Neural progenitor cell (in vitro differentiated cells): ENCODE measurements at regions not wholly inside any gene's neighbourhood (a gene's known extent, or its start where the extent isn't known, plus 50 kb on each side); places are given as distances from the start of the nearest gene placed in this dataset.

ENCODE experiments used
- DNase-seq: peaks from one replicate; pipeline ENCODE4 v3.0.0-alpha.2; 2016; ENCODE audit warnings: low spot score
- H2AFZ ChIP-seq: fragments of 200-600 bp; sonication (generic); replicated peaks from 2 replicates; pipeline ENCODE4 v1.6.1; 2016; ENCODE audit warnings: antibody characterized with exemption
- H3F3A ChIP-seq: fragments of 200-600 bp; sonication (generic); 2 replicates; pipeline ENCODE4 v1.6.1; 2016; ENCODE audit warnings: antibody characterized with exemption, low read depth
- H3K27ac ChIP-seq: fragments of 200-600 bp; sonication (generic); 2 replicates; pipeline ENCODE4 v1.5.1; 2016; ENCODE audit warnings: mild to moderate bottlenecking
- H3K27me3 ChIP-seq: fragments of 200-600 bp; sonication (generic); 2 replicates; pipeline ENCODE4 v1.6.1; 2016; ENCODE audit warnings: mild to moderate bottlenecking, moderate library complexity
- H3K36me3 ChIP-seq: fragments of 200-600 bp; sonication (generic); 2 replicates; pipeline ENCODE4 v1.5.1; 2016
- H3K4me1 ChIP-seq: fragments of 200-600 bp; sonication (generic); 2 replicates; pipeline ENCODE4 v1.6.1; 2016; ENCODE audit warnings: mixed run types
- H3K4me2 ChIP-seq: fragments of 200-600 bp; sonication (generic); 2 replicates; pipeline ENCODE4 v1.6.1; 2016
- H3K4me3 ChIP-seq: fragments of 200-600 bp; sonication (generic); 2 replicates; pipeline ENCODE4 v1.5.1; 2016
- H3K79me2 ChIP-seq: fragments of 200-600 bp; sonication (generic); 2 replicates; pipeline ENCODE4 v1.6.1; 2016; ENCODE audit warnings: low read depth
- H3K9ac ChIP-seq: fragments of 200-600 bp; sonication (generic); 2 replicates; pipeline ENCODE4 v1.6.1; 2016
- H3K9me3 ChIP-seq: fragments of 200-600 bp; sonication (generic); 2 replicates; pipeline ENCODE4 v1.5.1; 2016; ENCODE audit warnings: low read depth
- H4K20me1 ChIP-seq: fragments of 200-600 bp; sonication (generic); 2 replicates; pipeline ENCODE4 v1.6.1; 2016; ENCODE audit warnings: low read depth
- H3K27ac Mint-ChIP-seq: 3 replicates; pipeline ENCODE4 v1.8.0; 2021; ENCODE audit warnings: mixed read lengths
- H3K27me3 Mint-ChIP-seq: 2 replicates; pipeline ENCODE4 v1.8.0; 2022; ENCODE audit warnings: low read depth, mild to moderate bottlenecking, inconsistent platforms, moderate library complexity, mixed read lengths; ENCODE audit not compliant: insufficient read depth
- H3K36me3 Mint-ChIP-seq: 3 replicates; pipeline ENCODE4 v1.8.0; 2021; ENCODE audit warnings: mixed read lengths
- H3K4me1 Mint-ChIP-seq: 3 replicates; pipeline ENCODE4 v1.8.0; 2021; ENCODE audit warnings: mixed read lengths
- H3K4me3 Mint-ChIP-seq: 3 replicates; pipeline ENCODE4 v1.8.0; 2021; ENCODE audit warnings: mild to moderate bottlenecking, moderate library complexity, mixed read lengths
- H3K9me3 Mint-ChIP-seq: 3 replicates; pipeline ENCODE4 v1.8.0; 2020; ENCODE audit warnings: mixed read lengths
- CTCF ChIP-seq: fragments of 200-600 bp; sonication (generic); IDR thresholded peaks from 2 replicates; pipeline ENCODE4 v1.5.1; 2017; ENCODE audit warnings: antibody characterized with exemption, mild to moderate bottlenecking
- EZH2 ChIP-seq: fragments of 200-600 bp; sonication (generic); IDR thresholded peaks from 2 replicates; pipeline ENCODE4 v1.6.1; 2017; ENCODE audit warnings: antibody characterized with exemption, mild to moderate bottlenecking, moderate library complexity
- EZH2phosphoT487 ChIP-seq: fragments of 200-600 bp; sonication (generic); IDR thresholded peaks from 2 replicates; pipeline ENCODE4 v1.6.1; 2017; ENCODE audit warnings: antibody characterized with exemption

GRCh38 chr2:19300961-19301360 is 57.5 kb downstream of the OSR1 start:
- no peaks in the 10 kb centered on the region for H3K4me1 ChIP-seq
- no peaks in the 10 kb centered on the region for H3K79me2 ChIP-seq
- TF ChIP-seq EZH2phosphoT487 (no peak), CTCF (no peak), EZH2 (no peak)
- H3K36me3 Mint-ChIP-seq: no peaks in the 10 kb centered on the region
- no peaks in the 10 kb centered on the region for H3K9me3 Mint-ChIP-seq
- no peak overlapping the region for H3K4me2 ChIP-seq
- no peak overlapping the region for H2AFZ ChIP-seq
- no peak for DNase-seq
- H4K20me1 ChIP-seq: no peaks in the 10 kb centered on the region
- no peaks in the 10 kb centered on the region for H3F3A ChIP-seq
- no peaks in the 10 kb centered on the region for H3K36me3 ChIP-seq
- H3K27ac ChIP-seq: no peak overlapping the region
- H3K4me3 Mint-ChIP-seq: no peak overlapping the region
- peaks cover 28% of the 10 kb centered on the region for H3K4me1 Mint-ChIP-seq
- no peak overlapping the region for H3K4me3 ChIP-seq
- H3K9ac ChIP-seq: no peak overlapping the region
- no peaks in the 10 kb centered on the region for H3K27me3 Mint-ChIP-seq
- H3K9me3 ChIP-seq: no peaks in the 10 kb centered on the region
- no peak overlapping the region for H3K27ac Mint-ChIP-seq
- no peaks in the 10 kb centered on the region for H3K27me3 ChIP-seq

DNA sequence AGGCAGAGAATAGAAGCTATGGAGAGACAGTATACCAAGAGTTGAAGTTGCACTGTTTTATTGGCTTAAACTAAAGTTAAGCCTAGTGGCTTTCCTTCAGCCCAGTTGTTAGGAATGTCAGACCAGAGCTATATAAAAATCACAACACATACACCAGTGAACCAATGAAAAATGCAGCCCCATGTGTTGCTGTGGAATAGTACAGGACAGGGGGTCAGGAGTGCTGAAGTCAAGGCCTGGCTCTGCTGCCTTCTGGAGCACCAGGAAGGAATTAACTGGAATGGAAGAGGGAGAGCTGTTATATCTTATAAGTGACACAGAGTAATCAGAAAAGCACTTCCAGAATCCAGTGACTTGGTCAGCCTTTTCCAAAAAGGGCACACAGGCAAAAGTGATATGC is 58.9 kb downstream of the OSR1 start:
- no peak overlapping the region for H3K4me2 ChIP-seq

DNA sequence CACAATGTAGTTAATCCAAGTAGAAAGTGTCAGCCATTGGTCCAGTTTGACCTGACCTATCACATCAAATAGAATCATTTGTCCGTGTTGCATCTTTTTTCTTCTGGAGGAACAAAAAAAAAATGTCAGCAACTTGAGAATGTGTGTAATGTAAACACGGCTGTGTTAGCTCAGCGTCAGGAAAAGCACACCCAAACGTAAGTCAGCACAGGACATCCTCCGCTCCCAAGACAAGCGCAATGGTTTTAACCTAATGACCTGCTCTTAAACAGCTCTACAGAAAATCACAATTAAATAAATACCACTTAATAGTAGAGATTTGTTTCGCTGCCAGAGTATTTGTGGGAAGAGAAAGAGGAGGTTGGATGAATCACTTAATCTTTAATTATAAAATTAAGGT is 59.4 kb downstream of the OSR1 start:
- Histone ChIP-seq H2AFZ (no peak overlapping the region), H3K79me2 (no peaks in the 10 kb centered on the region), H3K27me3 (no peaks in the 10 kb centered on the region), H3K4me3 (no peak overlapping the region), H3K4me2 (no peak overlapping the region), H4K20me1 (no peaks in the 10 kb centered on the region), H3K27ac (no peak overlapping the region), H3K9me3 (no peaks in the 10 kb centered on the region), H3K9ac (no peak overlapping the region), H3K36me3 (no peaks in the 10 kb centered on the region), H3K4me1 (no peaks in the 10 kb centered on the region), H3F3A (no peaks in the 10 kb centered on the region)
- no peaks in the 10 kb centered on the region for H3K27me3 Mint-ChIP-seq
- no peak for DNase-seq
- no peaks in the 10 kb centered on the region for H3K9me3 Mint-ChIP-seq
- no peaks in the 10 kb centered on the region for H3K36me3 Mint-ChIP-seq
- H3K27ac Mint-ChIP-seq: no peak overlapping the region
- no peak for TF ChIP-seq EZH2
- no peak for TF ChIP-seq EZH2phosphoT487
- no peak for TF ChIP-seq CTCF
- no peak overlapping the region for H3K4me3 Mint-ChIP-seq
- H3K4me1 Mint-ChIP-seq: peaks cover 18% of the 10 kb centered on the region

More for the DNA sequence above, 58.9 kb downstream of the OSR1 start:
- Histone ChIP-seq H3K4me3 (no peak overlapping the region), H4K20me1 (no peaks in the 10 kb centered on the region), H2AFZ (no peak overlapping the region), H3K4me1 (no peaks in the 10 kb centered on the region), H3K79me2 (no peaks in the 10 kb centered on the region), H3K9me3 (no peaks in the 10 kb centered on the region), H3K27me3 (no peaks in the 10 kb centered on the region), H3F3A (no peaks in the 10 kb centered on the region), H3K9ac (no peak overlapping the region), H3K27ac (no peak overlapping the region), H3K36me3 (no peaks in the 10 kb centered on the region)
- no peak for DNase-seq
- no peak overlapping the region for H3K27ac Mint-ChIP-seq
- no peaks in the 10 kb centered on the region for H3K36me3 Mint-ChIP-seq
- no peaks in the 10 kb centered on the region for H3K27me3 Mint-ChIP-seq
- peaks cover 18% of the 10 kb centered on the region for H3K4me1 Mint-ChIP-seq
- no peak for TF ChIP-seq EZH2
- H3K9me3 Mint-ChIP-seq: no peaks in the 10 kb centered on the region
- H3K4me3 Mint-ChIP-seq: no peak overlapping the region

DNA sequence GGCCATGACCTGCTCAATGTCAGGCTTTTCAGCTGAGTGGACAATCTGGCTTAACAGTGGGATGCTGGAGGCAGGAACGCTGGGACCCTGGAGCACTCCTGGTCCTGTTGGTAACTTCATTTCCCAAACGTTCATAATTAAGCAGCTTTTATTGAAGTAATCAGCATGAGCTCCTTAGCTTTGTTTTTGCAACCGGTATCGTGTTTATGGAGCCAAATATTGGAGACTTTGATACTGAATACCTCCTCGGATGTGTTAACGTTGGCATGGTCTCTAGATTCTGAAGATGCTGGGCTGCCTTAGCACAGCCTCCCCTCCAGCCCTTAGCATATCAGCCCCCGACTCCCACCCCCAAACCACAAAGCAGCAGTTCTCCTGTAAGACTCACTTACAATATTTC is 60.7 kb downstream of the OSR1 start:
- Mint-ChIP-seq H3K27ac (no peak overlapping the region), H3K4me3 (no peak overlapping the region), H3K4me1 (peaks cover 18% of the 10 kb centered on the region), H3K9me3 (no peaks in the 10 kb centered on the region), H3K27me3 (no peaks in the 10 kb centered on the region), H3K36me3 (no peaks in the 10 kb centered on the region)
- no peak overlapping the region for H2AFZ ChIP-seq
- TF ChIP-seq EZH2 (no peak), CTCF (no peak), EZH2phosphoT487 (no peak)
- no peak overlapping the region for H3K4me2 ChIP-seq
- H3K4me1 ChIP-seq: no peaks in the 10 kb centered on the region
- H3K4me3 ChIP-seq: no peak overlapping the region
- DNase-seq: no peak
- no peaks in the 10 kb centered on the region for H3K27me3 ChIP-seq
- no peak overlapping the region for H3K9ac ChIP-seq
- no peaks in the 10 kb centered on the region for H3F3A ChIP-seq
- no peaks in the 10 kb centered on the region for H3K79me2 ChIP-seq
- H3K27ac ChIP-seq: no peak overlapping the region
- H4K20me1 ChIP-seq: no peaks in the 10 kb centered on the region
- H3K9me3 ChIP-seq: no peaks in the 10 kb centered on the region
- H3K36me3 ChIP-seq: no peaks in the 10 kb centered on the region
